ENCODE measurements at regions not wholly inside any gene's neighbourhood (a gene's known extent, or its start where the extent isn't known, plus 50 kb on each side); places are given as distances from the start of the nearest gene placed in this dataset.

- TF ChIP-seq CTCF (conservative IDR thresholded peaks at IDR 0.05; ENCODE audit: low read length): no peak
- no peak for TF ChIP-seq EZH2phosphoT487 (IDR thresholded peaks at IDR 0.05; ENCODE audit: borderline replicate concordance, low read depth, low read length)
Measured at GRCh38 chr10:20372748-20373147, 524.4 kb downstream of the NEBL start.
